Stimulated activated CD4-positive, alpha-beta T cell treated with anti-CD3 and anti-CD28 coated beads, Interleukin-4, amount 100 ng/mL, for 24 hours (primary cell): ENCODE measurements at regions not wholly inside any gene's neighbourhood (a gene's known extent, or its start where the extent isn't known, plus 50 kb on each side); places are given as distances from the start of the nearest gene placed in this dataset.
"Not testable (repeated sequence)": the region's sequence is repeated elsewhere in the genome, so short reads cannot be mapped to it uniquely, and the experiment has no call there.

Experiments used
- DNase-seq: peaks from one replicate; pipeline ENCODE4 v3.0.0-alpha.2; 2020

DNA sequence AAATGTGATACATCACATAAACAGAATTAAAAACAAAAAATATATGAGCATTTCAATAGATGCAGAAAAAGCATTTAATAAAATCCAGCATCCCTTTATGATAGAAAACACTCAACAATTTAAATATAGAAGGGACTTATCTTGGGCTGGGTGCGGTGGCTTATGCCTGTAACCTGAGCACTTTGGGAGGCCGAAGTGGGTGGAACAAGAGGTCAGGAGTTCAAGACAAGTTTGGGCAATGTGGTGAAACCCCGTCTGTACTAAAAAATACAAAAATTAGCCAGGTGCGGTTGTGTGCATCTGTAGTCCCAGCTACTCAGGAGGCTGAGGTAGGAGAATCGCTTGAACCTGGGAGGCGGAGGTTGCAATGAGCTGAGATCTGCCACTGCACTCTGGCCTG lies 409.1 kb downstream of the ICE1 start:
- not testable (repeated sequence) for DNase-seq

DNA sequence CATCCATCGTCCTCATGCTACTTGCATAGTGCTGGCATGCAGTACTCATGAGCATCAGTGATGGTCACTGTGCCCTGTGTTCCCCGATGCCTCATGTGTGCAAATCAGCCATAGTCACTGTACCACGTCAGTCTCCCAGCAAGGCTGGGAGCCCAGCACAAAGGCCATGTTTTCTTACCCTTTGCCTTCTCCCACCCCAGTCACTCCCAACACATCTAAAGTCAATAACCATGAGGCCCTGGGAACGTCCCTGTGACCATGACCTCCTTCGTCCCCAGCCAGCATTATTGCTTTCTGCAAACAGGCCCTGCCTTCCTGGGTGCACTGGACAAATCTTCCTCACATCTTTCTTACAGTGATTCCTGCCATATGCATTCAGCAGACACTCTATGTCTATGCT lies 406.1 kb downstream of the ICE1 start:
- DNase-seq: no peak

DNA sequence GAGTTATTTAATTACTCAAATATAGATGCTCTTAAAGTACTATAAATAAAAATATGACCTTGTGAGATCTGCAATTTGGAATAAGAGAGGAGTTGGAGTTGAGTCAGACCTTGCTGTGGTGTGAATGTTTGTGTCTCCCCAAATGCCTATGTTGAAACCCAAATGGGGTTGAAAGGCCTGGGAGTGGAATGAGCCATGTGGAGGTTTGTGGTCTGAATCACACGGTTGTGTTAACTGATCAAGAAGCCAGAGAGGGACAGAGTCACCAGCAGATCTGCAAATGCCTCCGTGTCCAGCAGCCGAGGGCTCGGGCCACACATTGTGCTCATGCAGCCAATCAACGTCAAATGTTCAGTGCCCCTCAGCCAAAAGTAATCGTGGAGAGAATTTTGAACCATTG lies 404.4 kb downstream of the ICE1 start:
- DNase-seq: no peak

DNA sequence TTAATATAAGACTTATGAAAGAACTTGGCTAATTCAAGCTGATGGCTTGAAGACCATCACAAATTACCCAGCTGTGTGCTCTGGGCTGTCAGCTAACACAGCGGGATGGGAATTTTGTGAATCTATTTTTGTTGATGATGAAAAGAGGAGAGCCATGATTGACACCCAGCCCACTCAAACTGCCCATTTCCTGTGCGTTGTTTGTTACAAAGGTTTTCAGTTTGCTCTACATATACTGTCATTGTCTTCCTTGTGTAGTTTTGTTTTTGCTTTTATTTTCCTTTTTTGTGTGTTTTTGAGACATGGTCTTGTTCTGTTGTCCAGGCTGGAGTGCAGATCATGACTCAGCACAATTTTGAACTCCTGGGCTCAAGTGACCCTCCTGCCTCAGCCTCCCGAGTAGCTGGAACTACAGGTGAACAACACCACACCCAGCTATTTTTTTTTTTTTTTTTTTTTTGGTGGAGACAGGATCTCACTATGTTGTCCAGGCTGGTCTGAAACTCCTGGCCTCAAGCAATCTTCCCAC lies 400.3 kb downstream of the ICE1 start:
- DNase-seq: no peak

DNA sequence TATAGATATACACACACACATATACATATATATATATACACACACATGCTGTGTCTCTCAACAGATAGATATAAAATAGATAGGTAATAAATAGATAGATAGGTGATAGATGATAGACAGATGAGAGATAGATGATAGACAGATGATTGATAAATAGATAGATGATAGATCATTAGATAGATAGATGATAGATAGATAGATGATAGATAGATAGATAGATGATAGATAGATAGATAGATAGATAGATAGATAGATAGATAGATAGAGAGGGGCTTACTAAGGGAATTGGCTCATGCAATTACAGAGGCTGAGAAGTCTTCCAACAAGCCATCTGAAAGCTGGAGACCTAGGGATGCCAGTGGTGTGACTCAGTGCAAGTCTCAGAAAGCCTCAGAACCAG lies 394.5 kb downstream of the ICE1 start:
- no peak for DNase-seq

DNA sequence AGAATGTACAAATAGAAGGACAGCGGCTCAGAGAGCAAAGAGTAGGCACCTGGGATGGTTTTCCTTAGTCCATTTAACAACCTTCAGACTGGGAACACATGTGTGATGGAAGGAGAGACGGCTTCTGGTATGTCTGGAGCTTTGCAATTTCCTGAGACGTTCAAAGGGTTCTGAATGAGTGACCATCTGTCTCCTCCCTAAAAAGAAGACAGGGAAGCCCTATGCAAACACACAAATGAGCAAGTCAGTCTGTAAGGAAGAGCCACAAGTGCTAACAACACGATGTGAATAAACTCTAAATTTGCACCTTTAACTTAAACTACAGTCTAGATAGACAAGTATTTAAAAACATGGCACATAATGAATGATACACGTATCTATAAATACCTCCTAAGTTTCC lies 391.0 kb downstream of the ICE1 start:
- DNase-seq: no peak

DNA sequence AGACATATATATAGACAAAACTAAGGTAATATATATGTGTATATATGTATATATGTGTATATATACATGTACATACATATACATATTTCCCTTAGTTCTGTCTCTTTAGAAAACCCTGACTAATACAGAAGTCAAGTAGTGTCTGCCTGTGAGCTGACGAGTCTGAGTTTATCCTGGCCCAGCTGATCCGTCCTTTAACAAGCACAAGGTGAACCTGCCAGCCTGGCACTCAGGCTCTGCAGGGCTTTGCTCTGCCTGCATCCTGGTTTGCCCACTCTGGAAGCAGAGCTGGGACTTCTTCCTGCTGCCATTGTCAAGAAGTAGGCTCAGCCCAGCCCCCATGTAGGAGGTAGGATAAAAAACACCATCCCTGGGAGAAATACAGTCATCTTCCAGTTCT lies 388.0 kb downstream of the ICE1 start:
- DNase-seq: no peak

DNA sequence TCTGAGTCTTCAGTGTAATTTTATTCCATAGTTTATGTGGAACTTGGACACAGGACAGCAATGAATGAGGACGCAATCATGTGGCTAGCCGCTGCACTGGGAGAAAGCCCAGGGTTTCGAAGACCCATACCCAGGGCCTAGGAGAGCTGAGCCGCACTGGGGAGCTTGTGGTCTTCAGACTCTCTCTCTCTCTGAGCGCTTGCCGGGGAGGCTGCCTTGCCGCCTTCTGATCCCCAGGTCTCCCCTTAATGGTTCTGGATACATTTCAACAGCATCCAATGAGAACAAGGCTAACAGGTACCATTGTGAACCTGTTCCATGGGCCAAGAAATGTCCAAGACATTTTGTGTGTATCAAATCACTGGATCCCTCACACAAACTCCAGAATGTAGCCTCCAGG lies 383.4 kb downstream of the ICE1 start:
- DNase-seq: no peak

DNA sequence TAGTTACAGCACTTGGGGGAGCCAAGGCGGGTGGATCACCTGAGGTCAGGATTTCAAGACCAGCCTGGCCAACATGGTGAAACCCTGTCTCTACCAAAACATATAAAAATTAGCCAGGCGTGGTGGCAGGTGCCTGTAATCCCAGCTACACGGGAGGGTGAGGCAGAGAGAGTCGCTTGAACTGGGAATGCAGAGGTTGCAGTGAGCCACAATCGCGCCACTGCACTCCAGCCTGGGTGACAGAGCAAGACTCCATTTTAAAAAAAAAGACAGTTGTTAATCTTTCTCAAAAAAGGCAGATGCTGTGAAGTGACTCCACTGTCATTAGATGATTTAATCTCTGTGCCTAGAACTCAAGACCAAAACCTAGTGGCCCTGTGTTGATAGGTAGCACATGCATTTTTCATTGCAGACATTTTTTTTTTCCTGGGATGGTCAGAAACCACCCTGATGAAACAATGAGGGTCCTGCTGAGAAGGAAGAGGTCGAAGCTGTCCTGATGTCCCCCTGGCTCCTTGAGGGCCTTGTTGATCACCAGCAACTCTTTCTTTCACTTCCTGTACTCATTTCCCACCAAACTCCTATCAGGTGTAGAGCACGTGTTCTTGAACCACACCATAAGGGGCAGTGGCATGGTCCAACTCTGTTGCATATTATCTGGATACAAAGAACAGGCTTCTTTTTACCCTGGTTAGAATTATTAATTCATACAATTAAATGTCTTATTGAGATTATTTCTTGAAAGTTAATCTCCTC lies 382.2 kb downstream of the ICE1 start:
- DNase-seq: no peak

DNA sequence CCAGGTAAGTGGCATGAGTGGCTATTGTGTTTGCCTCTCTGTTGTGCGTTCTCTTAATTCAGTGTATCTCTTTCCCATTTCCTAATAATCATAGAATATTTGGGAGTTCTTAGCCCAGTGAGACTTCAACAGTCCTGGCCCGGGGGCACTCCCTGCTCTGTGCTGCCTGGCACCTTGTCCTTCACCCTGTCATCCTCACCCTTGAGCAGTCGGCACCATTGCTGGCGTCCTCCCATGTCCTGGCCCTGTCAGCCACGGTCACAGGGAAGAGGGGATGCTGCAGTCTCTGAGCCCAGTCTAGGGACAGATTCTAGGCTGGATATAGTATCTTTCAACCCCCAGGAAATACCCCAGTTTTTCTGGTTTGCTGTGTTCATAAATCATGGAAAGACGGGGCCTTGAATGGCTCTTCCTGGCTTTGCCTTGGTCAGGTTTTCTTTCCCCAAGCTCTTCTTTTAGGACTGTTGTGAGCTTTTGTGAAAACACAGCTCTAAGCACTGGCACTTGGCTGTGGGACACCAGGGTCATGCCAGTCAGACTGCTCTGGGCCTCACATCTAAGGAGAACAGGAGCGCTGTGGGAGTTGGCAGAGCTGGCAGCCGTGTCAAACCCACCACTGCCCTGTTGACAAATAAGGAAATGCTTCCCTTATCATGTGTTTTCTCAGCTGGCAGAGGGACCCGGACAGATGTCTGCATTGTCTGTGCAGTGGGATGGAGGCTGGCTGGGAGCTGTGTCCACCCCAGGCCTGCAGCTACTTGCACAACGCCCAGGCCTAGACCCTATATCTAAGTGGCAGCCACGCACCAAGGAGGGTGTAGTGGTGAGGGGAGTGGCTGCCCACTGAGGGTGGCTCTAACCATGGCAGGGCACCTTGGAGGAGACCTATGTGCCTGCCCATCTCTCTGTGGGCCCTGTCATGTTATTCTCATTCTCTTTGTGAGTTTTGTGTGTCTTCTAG lies 378.6 kb downstream of the ICE1 start:
- no peak for DNase-seq

DNA sequence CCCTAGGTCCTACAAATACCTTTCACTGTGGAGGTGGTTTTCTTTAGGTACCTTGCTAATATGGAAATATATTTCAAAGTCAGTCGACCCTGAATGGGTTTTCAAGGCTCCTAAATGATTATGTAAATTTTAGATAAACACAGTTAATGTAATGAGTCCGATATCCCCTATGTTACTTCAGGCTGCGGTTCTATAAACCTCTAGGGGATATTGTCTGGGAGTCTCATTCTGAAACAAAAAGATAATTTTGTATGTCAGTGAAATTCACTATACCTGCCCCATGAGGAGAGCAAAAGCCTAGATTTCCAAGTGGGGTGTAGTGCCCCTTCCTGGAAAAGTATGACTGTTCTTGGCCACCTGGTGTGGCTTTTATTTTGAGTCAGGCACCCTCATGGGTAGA lies 377.3 kb downstream of the ICE1 start:
- no peak for DNase-seq

DNA sequence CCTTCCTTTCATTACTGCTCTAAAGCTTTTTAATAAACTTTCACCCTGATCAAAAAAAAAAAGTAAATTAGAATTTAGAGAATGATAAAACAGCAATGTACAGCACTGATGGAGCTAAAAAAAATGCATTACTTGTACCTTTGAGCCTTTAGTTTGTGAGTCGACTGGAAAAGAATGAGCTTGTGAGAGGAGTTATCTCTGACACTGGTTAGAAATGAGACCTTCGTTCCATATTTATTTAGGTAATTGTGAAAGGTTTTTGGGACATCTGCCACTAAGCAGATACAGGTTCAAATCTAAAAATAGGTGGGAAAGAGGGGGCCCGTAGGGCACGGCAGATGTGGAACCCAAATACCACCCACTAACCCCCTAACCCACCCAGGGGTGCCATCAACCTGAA lies 376.8 kb downstream of the ICE1 start:
- DNase-seq: no peak

DNA sequence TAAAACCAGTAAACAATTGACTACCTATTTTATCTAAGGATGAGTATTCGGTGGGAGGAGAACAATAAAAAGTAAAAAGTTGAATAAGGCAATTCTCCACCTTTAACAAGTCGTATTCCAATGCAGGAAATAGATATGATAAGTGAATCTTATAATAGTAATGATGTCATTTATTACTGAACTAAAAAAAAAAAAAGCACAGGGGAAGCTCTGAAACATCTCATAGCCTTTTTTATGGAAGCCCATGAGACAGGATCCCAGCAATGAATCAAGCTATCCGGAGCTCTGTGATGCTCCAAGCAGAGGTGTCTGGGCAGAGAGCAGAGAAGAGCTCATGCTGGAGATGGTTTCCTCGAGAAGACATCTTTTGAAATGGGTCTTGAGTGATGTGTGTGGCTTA lies 376.0 kb downstream of the ICE1 start:
- no peak for DNase-seq

DNA sequence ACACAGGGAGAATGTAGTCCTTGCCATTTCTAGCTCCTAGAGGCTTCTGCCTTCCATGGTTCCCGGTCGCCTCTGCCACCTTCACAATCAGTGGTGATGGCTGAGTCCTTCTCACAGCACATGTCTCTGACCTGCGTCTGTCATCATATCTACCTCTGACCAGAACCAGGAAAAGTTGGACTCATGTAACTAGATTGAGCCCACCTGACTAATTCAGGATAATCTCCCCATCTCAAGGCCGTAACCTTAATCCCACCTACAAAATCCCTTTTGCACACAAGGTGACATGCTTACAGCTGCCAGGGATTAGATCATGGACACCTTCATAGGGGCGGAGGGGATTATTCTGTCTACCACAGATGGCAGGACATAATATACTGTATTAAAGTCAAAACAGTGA lies 375.6 kb downstream of the ICE1 start:
- no peak for DNase-seq

DNA sequence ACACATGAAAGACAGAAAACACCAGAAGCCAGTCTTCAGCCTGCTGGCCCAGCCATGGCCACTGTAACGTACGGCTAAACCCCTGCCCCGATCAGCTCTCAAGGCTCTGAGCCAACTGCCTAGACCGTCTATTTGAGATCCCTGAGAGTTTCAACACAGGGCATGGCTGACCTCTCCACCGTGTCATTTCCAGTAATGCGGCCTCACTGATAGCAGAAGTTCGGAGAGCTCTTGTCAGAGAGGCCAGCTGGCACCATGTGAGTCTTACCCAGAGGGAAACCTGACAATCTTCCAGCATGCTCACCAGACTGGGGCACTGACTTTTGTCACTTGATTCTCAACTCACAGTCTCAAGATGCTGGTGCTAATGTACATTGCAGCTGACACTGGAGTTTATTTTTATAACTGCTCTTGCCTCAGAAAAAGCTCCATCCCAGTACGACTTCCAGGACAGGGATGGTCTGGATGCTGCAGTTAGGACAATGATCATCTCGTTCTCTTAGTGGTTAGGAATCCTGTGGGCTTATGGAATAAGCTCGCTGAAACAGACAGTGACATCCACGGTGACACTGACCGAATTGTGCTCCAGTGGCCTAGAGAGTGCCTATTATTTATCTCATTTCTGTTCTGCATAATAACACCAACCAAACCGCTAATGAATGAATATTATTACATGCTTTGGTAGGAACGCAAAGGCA lies 372.7 kb downstream of the ICE1 start:
- DNase-seq: no peak

DNA sequence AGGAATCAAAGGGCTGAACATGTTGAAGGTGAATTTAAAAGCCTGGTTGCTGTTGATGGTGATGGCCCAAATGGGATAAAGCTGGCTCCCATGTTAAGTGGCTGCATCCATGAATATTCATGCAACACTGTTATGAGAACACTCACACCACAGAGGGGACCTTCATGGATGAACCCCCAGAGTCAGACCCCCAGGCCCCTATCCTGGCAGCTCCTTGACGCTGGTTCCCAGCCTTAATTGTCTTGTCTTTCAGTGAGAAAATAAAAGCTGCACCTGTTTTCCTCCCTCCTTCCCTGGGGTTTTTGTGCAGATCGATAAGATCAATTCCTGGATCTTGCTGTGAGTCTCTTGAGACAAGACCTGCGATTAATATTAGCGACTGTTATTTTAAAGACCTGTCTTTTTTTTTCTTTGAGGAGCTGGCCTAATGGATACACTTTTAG lies 371.7 kb downstream of the ICE1 start:
- no peak for DNase-seq

DNA sequence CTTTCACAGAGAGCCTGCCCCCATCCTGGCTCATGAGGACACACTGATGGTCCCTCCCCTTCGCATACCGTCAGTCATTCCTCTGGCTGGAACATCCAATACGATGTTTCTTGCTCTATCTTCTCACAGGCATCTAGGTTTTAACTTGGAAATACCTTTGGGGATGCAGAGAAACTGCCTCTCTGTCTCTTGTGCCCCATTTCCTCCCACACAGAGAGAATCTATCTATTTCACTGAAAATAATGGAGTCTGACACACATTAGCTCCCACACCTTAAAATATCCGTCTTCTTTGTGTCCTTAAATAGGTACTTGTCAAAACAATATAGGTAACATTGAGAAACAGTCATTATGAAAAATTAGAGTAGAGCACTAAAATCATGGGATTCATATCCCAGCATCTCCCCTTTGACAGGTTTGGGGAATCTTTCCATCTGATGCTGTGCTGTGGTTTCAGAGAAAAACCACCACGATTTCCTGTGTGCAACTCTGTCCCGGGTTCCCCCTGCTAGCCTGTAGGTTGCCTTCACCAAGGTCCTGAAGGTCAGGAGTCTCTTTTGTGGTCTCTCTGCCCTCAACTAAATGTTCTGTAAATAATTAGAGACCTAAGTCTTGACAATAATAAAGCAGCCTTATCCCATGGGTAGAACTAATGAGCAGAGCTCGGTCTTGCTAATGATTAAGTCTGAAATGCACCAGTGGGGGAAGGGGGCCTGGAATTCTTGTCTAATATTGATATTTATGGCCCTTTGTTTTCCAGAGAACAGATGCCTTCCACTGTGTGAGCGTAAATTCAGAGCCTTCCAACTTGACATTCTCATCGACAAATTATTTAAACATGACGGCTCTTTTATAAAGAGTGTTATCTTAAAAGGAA lies 371.0 kb downstream of the ICE1 start:
- DNase-seq: no peak

DNA sequence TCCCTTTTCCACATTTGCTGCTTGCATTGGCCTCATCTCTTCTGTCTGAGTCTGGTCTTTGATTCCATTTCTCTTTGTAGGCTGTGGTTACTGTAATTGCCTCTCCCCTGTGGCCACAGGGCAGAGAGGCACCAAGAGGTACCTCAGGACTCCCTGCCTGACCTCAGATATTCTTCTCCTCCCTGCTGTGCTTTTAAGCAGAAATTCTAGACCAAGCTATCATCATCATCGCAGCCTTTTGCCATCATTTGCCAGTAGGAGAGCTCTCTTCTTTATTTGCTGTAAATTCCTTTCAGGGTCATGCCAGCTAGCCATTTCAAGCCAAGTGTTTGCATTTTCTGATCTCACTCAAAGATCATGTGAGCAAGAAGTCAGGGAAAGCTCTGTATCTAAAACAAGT lies 369.6 kb downstream of the ICE1 start:
- no peak for DNase-seq

DNA sequence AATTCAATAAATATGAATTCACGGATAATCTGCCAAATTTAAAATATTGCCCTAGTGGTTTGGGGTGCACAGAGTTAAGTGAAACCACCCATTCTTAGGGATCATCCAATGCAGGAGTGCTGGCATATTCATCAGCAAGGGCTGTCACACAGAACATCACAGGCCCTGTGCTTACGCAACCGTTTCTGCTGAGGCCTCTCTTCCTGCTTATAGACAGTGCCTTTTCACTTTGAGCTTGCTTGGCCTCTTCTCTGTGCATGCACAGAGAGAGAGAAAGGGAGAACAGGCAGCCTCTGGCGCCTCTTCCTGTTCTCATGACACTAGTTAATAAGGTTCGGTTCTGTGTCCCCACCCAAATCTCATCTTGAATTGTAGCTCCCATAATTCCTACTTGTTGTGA lies 366.3 kb downstream of the ICE1 start:
- DNase-seq: no peak

DNA sequence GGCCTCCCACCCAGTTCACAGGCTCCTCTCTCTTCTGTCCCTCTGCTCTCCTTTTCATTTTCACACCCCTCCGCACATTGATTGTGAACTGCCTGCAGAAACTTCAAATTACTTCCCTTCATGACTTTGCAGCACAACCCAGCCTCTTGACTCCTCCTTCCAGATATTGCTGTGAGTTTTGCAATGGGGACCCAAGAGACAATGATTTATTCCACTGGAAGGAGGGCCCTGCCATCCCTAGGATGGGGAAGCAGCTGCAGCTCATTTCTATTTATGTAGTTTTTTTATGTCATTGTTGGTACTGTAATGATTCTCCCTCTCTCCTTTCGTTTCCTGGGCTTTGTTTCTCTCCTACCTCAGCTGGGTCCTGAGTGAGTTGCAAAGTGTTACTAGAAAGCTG lies 364.9 kb downstream of the ICE1 start:
- no peak for DNase-seq

DNA sequence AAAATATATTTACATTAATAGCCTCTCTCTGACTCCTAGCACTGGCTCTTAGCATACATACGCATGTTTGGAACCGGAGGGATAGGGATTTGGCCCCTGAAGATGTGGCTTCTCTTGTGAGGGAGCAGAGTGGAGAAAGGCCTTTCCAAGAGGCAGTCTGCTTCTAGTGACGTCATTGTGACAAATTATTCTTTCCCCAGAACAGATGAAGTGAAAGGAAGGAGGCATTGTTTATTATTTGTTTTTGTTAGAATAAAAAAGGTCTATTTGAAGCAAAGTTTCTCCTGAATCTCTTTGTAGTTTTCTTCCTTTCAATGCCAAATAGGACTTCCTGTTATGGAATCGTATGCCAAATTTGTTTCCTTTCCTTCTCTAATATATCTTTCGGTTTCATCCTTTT lies 361.6 kb downstream of the ICE1 start:
- DNase-seq: no peak

DNA sequence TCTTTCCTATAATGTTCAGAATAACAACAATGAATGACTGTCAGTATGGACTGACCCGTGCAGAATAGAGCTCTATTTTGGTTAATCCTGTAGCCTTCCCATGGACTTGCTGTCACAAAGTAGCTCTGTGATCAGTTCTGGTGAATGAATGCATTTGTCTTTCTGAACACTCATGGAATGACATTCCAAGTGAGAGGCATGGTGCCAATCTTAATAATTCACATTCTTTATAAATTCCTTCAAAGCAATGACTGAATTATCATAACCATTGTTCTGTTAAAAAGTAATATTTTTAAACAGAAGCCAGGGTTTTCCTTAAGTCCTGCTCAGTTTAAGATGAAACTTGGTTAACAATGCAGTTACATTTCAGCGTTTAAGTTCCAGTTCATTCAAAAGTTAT lies 360.5 kb downstream of the ICE1 start:
- DNase-seq: no peak
